RWPE2 (cell line): ENCODE measurements at regions not wholly inside any gene's neighbourhood (a gene's known extent, or its start where the extent isn't known, plus 50 kb on each side); places are given as distances from the start of the nearest gene placed in this dataset.

Experiments used
- ATAC-seq: fragments of 200-7000 bp; cut with Tn5 transposase; 3 replicates; pipeline ENCODE4 v1.9.1; 2021; ENCODE audit warnings: low read depth
- DNase-seq: peaks from one replicate; pipeline ENCODE4 v3.0.0-alpha.2; 2020; ENCODE audit warnings: low spot score
- H3K27ac ChIP-seq: fragments of 450-650 bp; 2 replicates; pipeline ENCODE4 v1.5.1; 2017; ENCODE audit warnings: mild to moderate bottlenecking; ENCODE audit not compliant: poor library complexity, severe bottlenecking
- H3K27me3 ChIP-seq: fragments of 250-450 bp; sonication (Bioruptor Pico); 2 replicates; pipeline ENCODE4 v1.5.1; 2021; ENCODE audit warnings: mild to moderate bottlenecking, moderate library complexity; ENCODE audit not compliant: insufficient read depth, poor library complexity, severe bottlenecking
- H3K36me3 ChIP-seq: fragments of 250-450 bp; sonication (Bioruptor Pico); 2 replicates; pipeline ENCODE4 v1.5.1; 2020; ENCODE audit warnings: low read depth, mild to moderate bottlenecking, moderate library complexity
- H3K4me1 ChIP-seq: fragments of 250-450 bp; sonication (Bioruptor Pico); 2 replicates; pipeline ENCODE4 v1.5.1; 2021; ENCODE audit warnings: mild to moderate bottlenecking, moderate library complexity; ENCODE audit not compliant: insufficient read depth, poor library complexity, severe bottlenecking
- H3K4me3 ChIP-seq: fragments of 250-450 bp; sonication (Bioruptor Pico); 2 replicates; pipeline ENCODE4 v1.5.1; 2021; ENCODE audit warnings: mild to moderate bottlenecking, moderate library complexity; ENCODE audit not compliant: severe bottlenecking
- H3K9me3 ChIP-seq: fragments of 250-450 bp; sonication (Bioruptor Pico); 2 replicates; pipeline ENCODE4 v1.5.1; 2021; ENCODE audit warnings: mild to moderate bottlenecking, moderate library complexity; ENCODE audit not compliant: severe bottlenecking
- TF ChIP-seq, protein P1 (sequence below): fragments of 450-650 bp; IDR thresholded peaks from one replicate; pipeline ENCODE4 v1.5.1; 2017; ENCODE audit warnings: mild to moderate bottlenecking, moderate library complexity; ENCODE audit not compliant: poor library complexity, severe bottlenecking

GRCh38 chr4:155610143-155610542 lies 56.5 kb upstream of the GUCY1A1 start:
- Histone ChIP-seq H3K36me3 (no peaks in the 10 kb centered on the region), H3K9me3 (no peaks in the 10 kb centered on the region), H3K27ac (no peak overlapping the region), H3K4me1 (peaks cover 2% of the 10 kb centered on the region), H3K27me3 (no peaks in the 10 kb centered on the region), H3K4me3 (no peak overlapping the region)
- TF ChIP-seq, protein P1, sequence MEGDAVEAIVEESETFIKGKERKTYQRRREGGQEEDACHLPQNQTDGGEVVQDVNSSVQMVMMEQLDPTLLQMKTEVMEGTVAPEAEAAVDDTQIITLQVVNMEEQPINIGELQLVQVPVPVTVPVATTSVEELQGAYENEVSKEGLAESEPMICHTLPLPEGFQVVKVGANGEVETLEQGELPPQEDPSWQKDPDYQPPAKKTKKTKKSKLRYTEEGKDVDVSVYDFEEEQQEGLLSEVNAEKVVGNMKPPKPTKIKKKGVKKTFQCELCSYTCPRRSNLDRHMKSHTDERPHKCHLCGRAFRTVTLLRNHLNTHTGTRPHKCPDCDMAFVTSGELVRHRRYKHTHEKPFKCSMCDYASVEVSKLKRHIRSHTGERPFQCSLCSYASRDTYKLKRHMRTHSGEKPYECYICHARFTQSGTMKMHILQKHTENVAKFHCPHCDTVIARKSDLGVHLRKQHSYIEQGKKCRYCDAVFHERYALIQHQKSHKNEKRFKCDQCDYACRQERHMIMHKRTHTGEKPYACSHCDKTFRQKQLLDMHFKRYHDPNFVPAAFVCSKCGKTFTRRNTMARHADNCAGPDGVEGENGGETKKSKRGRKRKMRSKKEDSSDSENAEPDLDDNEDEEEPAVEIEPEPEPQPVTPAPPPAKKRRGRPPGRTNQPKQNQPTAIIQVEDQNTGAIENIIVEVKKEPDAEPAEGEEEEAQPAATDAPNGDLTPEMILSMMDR: no peak
- DNase-seq: no peak
- no peak for ATAC-seq

- ATAC-seq: no peak
- H3K27ac ChIP-seq: no peak overlapping the region
These were observed 57.1 kb upstream of the GUCY1A1 start for GRCh38 chr4:155609455-155610059.

DNA sequence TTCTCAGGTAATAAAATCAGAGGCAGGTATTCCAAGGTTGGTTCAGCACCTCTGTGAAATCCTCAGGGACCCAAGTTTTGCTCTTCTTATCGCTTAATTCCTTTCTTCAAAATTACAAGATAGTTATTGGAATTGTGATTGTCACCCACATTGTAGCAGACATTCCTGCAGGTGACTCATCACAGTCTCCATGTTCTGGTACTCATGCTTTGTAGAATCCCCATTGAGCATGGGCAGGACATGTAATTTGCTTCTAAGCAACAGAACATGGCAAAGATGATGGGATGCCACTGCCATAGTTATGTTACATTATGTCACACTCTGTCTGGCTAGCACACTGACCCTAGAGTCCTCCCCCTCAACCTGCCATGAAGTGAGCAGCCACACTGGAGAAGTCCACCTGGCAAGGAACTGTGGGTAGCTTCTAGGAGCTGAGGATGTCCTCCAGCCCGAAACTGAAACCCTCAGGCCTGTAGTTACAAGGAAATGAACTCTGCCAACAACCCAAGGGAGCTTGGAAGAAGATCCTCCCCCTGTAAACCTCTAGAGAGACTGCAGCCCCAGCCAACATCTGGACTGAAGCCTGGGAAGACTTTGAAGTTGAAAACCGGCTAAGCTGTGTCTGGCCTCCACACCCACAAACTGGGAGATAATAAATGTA lies 58.3 kb upstream of the GUCY1A1 start:
- Histone ChIP-seq H3K27ac (no peak overlapping the region), H3K4me3 (no peak overlapping the region), H3K36me3 (no peaks in the 10 kb centered on the region), H3K27me3 (no peaks in the 10 kb centered on the region), H3K9me3 (no peaks in the 10 kb centered on the region), H3K4me1 (peaks cover 9% of the 10 kb centered on the region)
- ATAC-seq (no peak), DNase-seq (no peak)
- TF ChIP-seq, protein P1: no peak

More at GRCh38 chr4:155609455-155610059, 57.1 kb upstream of the GUCY1A1 start:
- Histone ChIP-seq H3K4me1 (peaks cover 8% of the 10 kb centered on the region), H3K36me3 (no peaks in the 10 kb centered on the region), H3K9me3 (no peaks in the 10 kb centered on the region), H3K27me3 (no peaks in the 10 kb centered on the region), H3K4me3 (no peak overlapping the region)
- no peak for DNase-seq
- TF ChIP-seq, protein P1: no peak

- TF ChIP-seq, protein P1: no peak
- ATAC-seq: no peak
- DNase-seq: no peak
- no peaks in the 10 kb centered on the region for H3K36me3 ChIP-seq
- H3K4me1 ChIP-seq: peaks cover 9% of the 10 kb centered on the region
- no peak overlapping the region for H3K27ac ChIP-seq
- H3K27me3 ChIP-seq: no peaks in the 10 kb centered on the region
- H3K4me3 ChIP-seq: no peak overlapping the region
- no peaks in the 10 kb centered on the region for H3K9me3 ChIP-seq
These were observed 59.2 kb upstream of the GUCY1A1 start for GRCh38 chr4:155607481-155607880.
